GM19025 (cell line): ENCODE measurements at regions not wholly inside any gene's neighbourhood (a gene's known extent, or its start where the extent isn't known, plus 50 kb on each side); places are given as distances from the start of the nearest gene placed in this dataset.

Experiments
- ATAC-seq: cut with Tn5 transposase; IDR thresholded peaks from one replicate; pipeline ENCODE4 v1.9.1; 2021; ENCODE audit warnings: mild to moderate bottlenecking, low read depth, moderate library complexity; ENCODE audit not compliant: unreplicated experiment

DNA sequence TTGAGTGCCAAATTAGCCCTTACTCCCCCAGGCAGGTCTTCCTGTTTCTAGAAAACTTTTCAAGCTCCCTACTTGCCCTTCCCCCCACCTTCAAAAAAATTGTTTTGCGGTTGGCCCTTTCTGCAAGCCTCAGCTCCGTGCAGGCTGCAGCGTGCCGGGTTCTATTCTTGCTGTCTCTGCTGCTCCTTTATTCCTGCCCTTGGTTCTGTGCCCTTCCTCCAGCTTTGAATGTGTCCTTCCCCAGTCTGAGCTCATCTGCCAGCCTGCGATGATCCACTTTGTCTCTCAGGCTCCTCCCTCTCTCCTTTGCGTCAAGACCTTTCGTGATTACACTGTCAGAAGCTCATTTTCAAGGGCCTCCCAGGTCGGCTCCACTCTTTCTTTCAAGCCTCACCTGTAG is 98.6 kb downstream of the IRF2BPL start:
- no peak for ATAC-seq

DNA sequence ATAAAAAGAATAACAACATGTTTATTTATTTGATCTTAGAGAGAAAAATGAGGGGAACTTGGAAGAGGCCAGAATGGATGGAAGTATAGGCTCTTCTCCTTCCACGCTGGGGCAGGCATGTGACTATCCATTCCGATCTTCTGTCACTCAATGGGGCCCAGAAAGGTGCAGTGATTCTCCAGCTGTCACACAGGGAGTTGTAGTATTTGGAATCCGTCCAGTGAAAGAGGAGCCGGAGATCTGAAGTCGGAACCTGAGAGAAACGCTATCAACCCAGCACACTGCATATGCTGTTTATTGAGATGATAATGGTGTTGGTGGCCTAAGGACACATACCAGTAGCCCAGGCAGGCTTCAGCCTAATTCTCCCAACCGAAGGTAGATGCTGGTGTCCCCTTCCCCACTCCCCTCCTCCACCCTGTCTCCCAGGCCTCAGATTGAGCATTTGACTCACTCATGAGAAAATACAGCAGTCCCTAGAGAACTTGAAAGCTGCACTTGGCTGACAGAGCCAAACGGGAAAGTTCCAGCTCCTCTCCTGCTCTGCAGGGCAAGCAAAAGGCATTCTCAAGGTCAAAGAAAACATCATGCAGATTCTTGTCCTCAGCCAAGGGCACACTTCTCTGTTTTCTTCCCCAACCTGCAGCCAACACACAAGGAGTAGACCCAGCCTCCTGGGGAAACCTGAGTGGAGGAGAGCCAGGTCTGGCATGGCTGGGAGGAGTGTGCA is 100.4 kb downstream of the IRF2BPL start:
- no peak for ATAC-seq

DNA sequence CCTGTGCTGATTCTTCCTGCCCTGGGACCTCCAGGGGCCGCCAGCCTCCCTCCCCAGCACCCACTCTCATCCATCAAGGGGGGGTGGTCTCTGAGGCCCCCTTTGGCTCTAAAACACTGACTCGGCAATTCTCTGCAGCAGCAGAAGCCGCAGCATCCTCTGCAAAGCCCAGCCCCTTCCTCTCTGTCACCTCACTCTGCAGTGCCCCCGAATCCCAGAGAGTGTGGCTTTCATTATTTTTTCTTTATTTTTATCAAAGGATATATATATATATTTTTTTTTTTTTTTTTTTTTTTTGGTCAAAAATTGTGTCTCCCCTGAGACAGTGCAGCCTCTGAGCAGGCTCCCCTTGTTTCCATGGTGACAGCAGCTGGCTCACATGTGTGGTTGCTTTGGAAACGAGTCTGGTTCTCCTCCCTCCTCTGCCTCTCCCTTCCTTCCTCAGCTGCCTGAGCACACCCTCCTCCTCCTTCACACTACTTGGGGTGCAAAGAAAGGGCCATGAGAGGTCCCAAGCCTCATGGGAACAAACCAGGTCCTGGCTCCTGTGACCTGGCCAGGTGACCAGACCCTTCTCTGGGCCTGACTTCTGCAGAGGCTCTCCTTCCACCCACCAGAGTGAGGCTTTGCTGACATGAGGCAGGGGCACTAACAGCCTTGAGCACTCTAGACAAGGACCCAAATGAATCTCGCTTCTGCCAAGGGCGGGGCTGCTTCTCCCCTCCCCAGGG is 100.5 kb downstream of the LRRC74A start:
- ATAC-seq, result no peak

DNA sequence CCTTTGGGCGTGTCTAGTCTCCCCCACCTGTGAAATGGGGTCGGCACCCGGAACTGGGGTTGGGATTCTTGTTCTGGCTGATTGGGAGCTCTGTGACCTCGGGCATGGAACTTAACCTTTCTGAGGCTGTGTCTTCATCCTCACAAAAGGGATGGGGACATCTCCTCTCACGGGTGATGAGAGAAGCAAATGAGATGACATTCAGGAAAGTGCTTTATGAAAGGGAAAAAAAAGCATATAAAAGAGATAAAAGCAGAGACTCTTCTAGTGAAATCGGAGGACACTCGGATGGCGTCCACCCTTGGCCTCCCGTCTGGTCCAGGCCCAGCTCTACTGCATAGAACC is 98.9 kb downstream of the LRRC74A start:
- no peak for ATAC-seq

DNA sequence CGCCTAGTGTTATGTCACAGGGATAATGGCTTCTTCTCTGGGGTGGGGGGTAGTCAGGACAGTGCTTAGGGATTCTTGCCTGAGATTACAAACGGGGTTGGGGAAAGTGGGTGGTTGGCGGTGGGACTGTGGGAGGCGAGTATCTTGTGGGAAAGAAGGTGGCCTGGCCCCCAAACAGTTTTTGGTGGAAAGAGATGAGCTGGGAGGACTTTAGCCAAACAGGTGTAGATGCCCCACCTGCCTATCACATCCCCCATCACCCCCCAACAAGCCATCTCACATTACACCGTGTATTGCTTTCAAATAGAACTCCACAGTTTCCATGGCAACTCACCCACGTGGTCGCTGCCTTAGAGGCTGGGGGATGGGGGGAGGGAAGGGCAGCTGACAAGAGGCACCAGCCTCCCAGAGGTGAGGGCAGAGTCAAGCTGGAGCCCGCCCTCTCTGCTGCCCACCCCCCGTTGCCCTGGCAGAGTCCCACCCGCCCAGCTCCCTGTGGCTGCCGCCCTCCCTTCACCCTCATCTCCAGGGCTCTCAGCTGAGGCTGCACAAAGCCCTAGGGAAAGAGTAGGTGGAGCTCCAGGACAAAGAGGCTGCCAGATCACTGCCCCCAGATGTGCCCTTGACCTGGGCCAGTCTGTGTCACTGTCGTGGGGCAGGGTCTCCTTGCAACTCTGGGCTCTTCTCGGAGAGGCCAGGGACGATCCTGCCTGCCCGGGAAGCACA is 98.3 kb downstream of the LRRC74A start:
- no peak for ATAC-seq

DNA sequence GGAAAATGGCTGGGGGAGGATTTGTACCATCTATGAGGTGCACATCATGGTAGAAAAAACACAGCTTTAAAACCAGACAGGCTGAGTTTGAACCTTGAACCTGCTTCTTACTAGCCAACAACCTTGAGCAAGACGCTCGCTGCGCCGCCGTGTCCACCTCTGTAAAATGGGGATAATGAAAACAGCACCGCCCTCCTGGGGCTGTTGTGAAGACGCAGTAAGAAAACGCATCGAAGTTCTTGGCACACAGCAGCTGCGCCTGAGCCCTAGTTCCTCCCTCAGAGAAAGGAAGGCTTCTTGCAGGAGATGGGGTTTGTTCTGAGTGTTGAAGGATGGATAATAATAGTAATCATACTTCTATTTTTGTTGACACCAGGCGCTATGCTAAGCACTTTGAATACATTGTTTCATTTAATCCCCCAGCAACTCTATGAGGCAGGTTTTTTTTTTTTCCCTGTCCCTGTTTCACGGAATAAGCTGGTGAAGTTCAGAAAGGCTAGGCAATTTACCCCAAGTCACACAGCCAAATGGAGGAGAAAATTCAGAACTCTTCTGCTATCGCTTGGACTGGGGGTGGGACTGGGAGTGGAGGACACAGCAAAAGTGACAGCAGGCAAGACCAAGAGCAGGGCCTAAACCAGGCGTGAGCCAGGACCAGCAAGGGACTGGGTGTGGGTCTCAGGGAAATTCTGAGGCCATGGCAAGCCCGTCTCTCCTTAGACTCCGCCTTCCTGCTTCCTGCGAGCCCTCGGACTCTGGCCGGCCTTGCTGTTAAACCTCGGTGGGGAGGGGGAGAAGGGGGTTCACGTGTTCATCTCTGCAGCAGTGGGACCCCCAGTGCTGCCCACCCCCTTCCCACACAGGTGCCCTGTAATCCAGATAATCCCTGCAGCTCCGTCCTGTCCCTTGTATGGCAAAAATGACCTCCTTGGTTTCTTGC is 97.5 kb downstream of the LRRC74A start:
- ATAC-seq, result no peak

DNA sequence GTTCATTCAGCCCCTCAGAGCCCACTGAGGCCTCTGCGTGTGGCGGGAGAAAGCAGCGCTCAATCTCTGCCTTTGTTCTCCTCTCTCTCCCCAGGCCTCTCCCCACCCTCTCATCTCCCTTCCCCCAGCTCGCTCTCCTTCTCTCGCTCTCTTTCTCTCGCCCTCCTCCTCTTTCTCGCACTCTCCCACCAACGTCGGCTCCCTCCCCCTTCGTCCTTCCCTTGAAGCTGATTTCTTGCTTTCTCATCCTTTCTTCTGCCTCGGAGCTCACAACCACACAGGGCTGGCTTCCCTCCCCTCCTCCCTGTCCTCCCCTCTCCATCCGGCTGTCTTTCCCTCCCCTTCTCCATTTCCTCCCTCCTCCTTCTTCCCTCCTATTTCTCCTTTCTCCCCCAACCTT is 96.4 kb downstream of the LRRC74A start:
- ATAC-seq, result no peak

DNA sequence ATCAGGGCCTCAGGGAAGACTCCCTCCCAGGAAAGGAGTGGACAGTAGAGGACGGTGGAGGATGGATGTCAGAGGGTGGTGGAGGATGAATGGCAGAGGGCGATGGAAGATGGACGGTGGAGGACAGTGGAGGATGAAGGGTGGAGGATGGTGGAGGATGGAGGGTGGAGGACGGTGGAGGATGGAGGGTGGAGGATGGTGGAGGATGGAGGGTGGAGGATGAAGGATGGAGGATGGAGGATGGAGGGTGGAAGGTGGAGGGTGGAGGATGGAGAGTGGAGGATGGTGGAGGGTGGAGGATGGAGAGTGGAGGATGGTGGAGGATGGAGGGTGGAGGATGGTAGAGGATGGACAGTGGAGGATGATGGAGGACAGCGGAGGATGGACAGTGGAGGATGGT is 95.9 kb downstream of the LRRC74A start:
- no peak for ATAC-seq

DNA sequence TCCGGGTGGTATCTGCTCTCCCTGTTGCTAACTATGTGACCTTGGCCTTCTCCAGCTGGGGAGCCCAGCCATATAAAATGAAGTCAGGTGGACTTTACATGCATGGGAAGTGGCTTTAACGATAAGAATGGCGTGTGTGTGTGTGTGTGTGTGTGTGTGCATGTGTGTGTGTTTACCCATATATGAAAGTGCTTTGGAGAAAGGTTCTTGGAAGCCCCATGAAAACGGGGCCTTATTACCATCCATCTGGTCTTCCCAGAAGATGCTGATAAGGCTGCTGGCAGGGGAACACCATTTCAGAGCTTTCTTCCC is 94.8 kb downstream of the LRRC74A start:
- ATAC-seq, result no peak

DNA sequence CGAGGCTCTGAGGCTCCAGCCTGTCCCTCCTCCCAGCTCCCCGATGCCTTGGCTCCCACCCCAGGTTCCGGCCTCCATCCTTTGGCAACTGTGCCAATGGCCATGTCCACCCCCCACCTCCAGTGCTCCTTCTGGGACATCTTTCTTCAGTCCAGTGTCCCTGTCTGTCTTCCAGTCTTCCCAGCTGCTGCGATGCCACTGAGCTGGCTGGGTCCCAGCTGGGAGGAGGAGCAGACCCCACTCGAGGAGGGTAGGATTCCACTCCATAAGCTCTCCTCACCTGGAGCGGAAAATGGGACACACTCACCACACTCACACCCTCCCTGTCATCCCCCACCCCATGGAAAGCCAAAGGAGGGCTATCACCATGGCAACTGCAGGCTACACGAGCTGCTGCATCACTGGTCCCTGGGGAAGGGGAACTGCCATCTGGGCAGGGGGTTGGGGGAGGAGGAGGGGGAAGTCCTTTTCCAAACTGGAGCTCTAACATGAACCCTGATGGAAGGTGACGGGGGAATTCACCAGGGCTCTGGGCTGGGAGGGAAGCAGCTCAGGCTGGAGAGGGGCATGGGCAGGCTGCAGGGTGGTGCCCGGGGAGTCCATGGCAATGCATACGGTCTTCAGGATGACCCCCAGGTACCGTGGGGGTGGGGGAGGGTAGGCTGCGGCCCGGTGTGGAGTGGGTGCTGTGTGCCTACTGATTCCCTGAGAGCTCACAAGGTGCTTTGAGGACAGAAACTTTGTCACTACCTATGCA is 94.3 kb downstream of the LRRC74A start:
- ATAC-seq, result no peak

DNA sequence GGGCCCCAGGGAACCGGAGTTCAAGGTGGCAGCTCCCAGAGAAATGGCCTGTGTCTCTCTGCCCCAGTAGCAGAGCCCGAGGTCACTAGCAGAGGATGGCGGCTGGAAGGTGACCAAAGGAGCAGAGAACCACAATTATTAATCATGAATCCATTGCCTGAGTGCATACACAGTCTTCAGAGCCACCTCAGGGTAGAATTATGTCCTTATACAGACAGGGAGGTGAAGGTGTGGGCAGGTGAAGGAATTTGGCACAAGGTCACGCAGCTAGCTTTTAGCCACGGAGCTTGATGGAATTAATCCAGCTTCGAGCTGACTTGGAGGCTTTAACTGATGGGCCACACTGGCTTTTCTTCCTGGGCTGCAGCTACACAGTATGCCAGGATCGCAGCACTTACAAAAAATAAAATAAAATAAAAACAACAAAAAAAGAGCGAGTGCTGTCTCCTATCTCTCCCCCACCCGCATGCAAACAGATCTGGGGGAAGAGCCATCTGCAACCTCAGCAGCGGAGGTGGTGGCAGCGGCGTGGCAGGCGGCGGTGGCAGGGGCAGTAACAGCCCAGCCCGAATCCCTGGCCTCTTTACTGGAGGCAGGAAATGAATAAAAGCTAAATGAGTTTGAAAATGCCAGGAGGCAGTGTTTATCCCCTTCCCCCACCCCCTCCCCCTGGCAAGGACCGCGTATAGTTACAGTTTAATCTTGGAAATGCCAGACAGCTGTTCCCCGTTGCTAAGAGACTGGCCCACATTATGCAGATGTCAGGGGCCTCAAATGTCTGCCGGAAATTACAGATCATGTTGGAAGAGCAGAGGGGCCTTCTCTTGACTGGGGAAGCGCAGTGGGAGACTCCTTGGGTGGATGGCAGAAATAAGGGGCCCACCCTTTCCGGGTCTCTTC is 93.5 kb downstream of the LRRC74A start:
- no peak for ATAC-seq
